Effector memory CD8-positive, alpha-beta T cell (primary cell): ENCODE measurements at regions not wholly inside any gene's neighbourhood (a gene's known extent, or its start where the extent isn't known, plus 50 kb on each side); places are given as distances from the start of the nearest gene placed in this dataset.

Experiments used
- ATAC-seq: fragments of 150-1000 bp; cut with Tn5 transposase; replicated peaks from 2 replicates; pipeline ENCODE4 v1.10.0; 2021; ENCODE audit warnings: mild to moderate bottlenecking, moderate library complexity
- DNase-seq, 3 experiments: peaks; one replicate each; pipeline ENCODE4 v3.0.0; 2021
- H3K27ac Mint-ChIP-seq, 2 donors: one replicate each; pipeline ENCODE4 v1.8.0; 2022; ENCODE audit warnings: mild to moderate bottlenecking in 2 of 2, mixed read lengths in 2 of 2, moderate library complexity in 2 of 2
- H3K27me3 Mint-ChIP-seq, 2 donors: one replicate each; pipeline ENCODE4 v1.8.0; 2022; ENCODE audit warnings: mixed read lengths in 2 of 2
- H3K36me3 Mint-ChIP-seq: one replicate; pipeline ENCODE4 v1.8.0; 2022; ENCODE audit warnings: mild to moderate bottlenecking, moderate library complexity, mixed read lengths; ENCODE audit not compliant: insufficient read depth
- H3K4me1 Mint-ChIP-seq, 2 donors: one replicate each; pipeline ENCODE4 v1.8.0; 2022; ENCODE audit warnings: low read depth in 2 of 2, mixed read lengths in 2 of 2
- H3K4me3 Mint-ChIP-seq, 2 donors: one replicate each; pipeline ENCODE4 v1.8.0; 2022; ENCODE audit warnings: mild to moderate bottlenecking in 2 of 2, mixed read lengths in 2 of 2, moderate library complexity in 2 of 2
- H3K9me3 Mint-ChIP-seq, 2 donors: one replicate each; pipeline ENCODE4 v1.8.0; 2022; ENCODE audit warnings: mixed read lengths in 2 of 2

GRCh38 chr12:88642675-88643431, 62.6 kb upstream of the KITLG start:
- no peak for ATAC-seq
- H3K36me3 Mint-ChIP-seq, result no peaks in the 10 kb centered on the region
- peaks cover 0 to 8% of the 10 kb centered on the region in 2 donors for H3K9me3 Mint-ChIP-seq
- H3K4me1 Mint-ChIP-seq, result no peaks in the 10 kb centered on the region
- DNase-seq, result no peak
- H3K4me3 Mint-ChIP-seq, result no peak overlapping the region
- no peak overlapping the region for H3K27ac Mint-ChIP-seq
- H3K27me3 Mint-ChIP-seq, result no peaks in the 10 kb centered on the region

- no peak overlapping the region for H3K4me3 Mint-ChIP-seq
- H3K36me3 Mint-ChIP-seq, result no peaks in the 10 kb centered on the region
- H3K27ac Mint-ChIP-seq, result no peak overlapping the region
- H3K4me1 Mint-ChIP-seq, result no peaks in the 10 kb centered on the region
- no peaks in the 10 kb centered on the region for H3K27me3 Mint-ChIP-seq
- DNase-seq (no peak), ATAC-seq (no peak)
- no peaks in the 10 kb centered on the region for H3K9me3 Mint-ChIP-seq
These were observed 58.9 kb upstream of the KITLG start for GRCh38 chr12:88638966-88639760.

GRCh38 chr12:88638388-88638787, 58.1 kb upstream of the KITLG start:
- Mint-ChIP-seq H3K27ac (no peak overlapping the region), H3K4me1 (no peaks in the 10 kb centered on the region), H3K36me3 (no peaks in the 10 kb centered on the region), H3K4me3 (no peak overlapping the region), H3K27me3 (no peaks in the 10 kb centered on the region), H3K9me3 (no peaks in the 10 kb centered on the region)
- DNase-seq (no peak), ATAC-seq (no peak)

- Mint-ChIP-seq H3K4me1 (no peaks in the 10 kb centered on the region), H3K4me3 (no peak overlapping the region), H3K36me3 (no peaks in the 10 kb centered on the region), H3K9me3 (no peaks in the 10 kb centered on the region), H3K27me3 (no peaks in the 10 kb centered on the region), H3K27ac (no peak overlapping the region)
- DNase-seq (no peak), ATAC-seq (no peak)
These were observed 53.7 kb upstream of the KITLG start for GRCh38 chr12:88634008-88634407.

GRCh38 chr12:88633312-88633711, 53.0 kb upstream of the KITLG start:
- Mint-ChIP-seq H3K9me3 (no peaks in the 10 kb centered on the region), H3K27ac (no peak overlapping the region), H3K4me1 (no peaks in the 10 kb centered on the region), H3K4me3 (no peak overlapping the region), H3K36me3 (no peaks in the 10 kb centered on the region), H3K27me3 (no peaks in the 10 kb centered on the region)
- ATAC-seq (no peak), DNase-seq (no peak)

- no peak for DNase-seq
- no peak overlapping the region for H3K4me3 Mint-ChIP-seq
- no peaks in the 10 kb centered on the region for H3K27me3 Mint-ChIP-seq
- H3K27ac Mint-ChIP-seq, result no peak overlapping the region
- no peak for ATAC-seq
- H3K4me1 Mint-ChIP-seq, result no peaks in the 10 kb centered on the region
- no peaks in the 10 kb centered on the region for H3K36me3 Mint-ChIP-seq
- no peaks in the 10 kb centered on the region for H3K9me3 Mint-ChIP-seq
These were observed 50.3 kb upstream of the KITLG start for GRCh38 chr12:88630561-88630960.
